Fibroblast of villous mesenchyme (primary cell): ENCODE measurements at regions not wholly inside any gene's neighbourhood (a gene's known extent, or its start where the extent isn't known, plus 50 kb on each side); places are given as distances from the start of the nearest gene placed in this dataset.

ENCODE experiments used
- DNase-seq: peaks from one replicate; pipeline ENCODE4 v3.0.0-alpha.2; 2010; ENCODE audit warnings: low read depth
- H3K4me3 ChIP-seq: 2 replicates; pipeline ENCODE4 v1.5.1; 2011; ENCODE audit warnings: low read depth, mild to moderate bottlenecking, low read length
- CTCF ChIP-seq: IDR thresholded peaks from 2 replicates; pipeline ENCODE4 v1.5.1; 2012; ENCODE audit warnings: low read depth, mild to moderate bottlenecking, low read length; ENCODE audit not compliant: insufficient read depth

GRCh38 chr13:67493835-67494234, 263.7 kb upstream of the PCDH9 start:
- TF ChIP-seq CTCF: no peak
- no peak for DNase-seq

GRCh38 chr13:67489016-67489415, 258.9 kb upstream of the PCDH9 start:
- DNase-seq: no peak
- TF ChIP-seq CTCF: no peak
- H3K4me3 ChIP-seq: no peak overlapping the region

More at GRCh38 chr13:67493835-67494234, 263.7 kb upstream of the PCDH9 start:
- H3K4me3 ChIP-seq: no peak overlapping the region

DNA sequence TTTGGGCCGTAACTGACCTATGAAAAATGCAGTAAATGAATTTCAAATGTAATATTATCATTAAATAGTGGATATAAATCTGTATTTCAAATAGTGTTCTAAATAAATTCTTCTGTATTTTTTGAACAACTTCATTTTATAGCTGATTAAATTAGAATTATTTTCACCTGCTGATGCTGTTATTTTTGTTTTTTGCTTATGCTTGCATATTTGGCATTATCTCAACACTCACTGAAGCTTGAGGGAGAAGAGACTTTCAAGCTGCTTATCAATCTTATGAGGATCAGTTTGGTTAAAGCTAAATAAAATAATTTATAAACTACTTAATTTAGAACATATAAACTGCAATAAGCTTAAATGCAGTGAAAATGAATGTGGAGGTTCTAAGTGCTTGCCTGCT, 251.3 kb upstream of the PCDH9 start:
- TF ChIP-seq CTCF: no peak
- H3K4me3 ChIP-seq: no peak overlapping the region
- no peak for DNase-seq

GRCh38 chr13:67474115-67474514, 244.0 kb upstream of the PCDH9 start:
- TF ChIP-seq CTCF: no peak
- no peak overlapping the region for H3K4me3 ChIP-seq
- DNase-seq: no peak

- no peak for TF ChIP-seq CTCF
- H3K4me3 ChIP-seq: no peak overlapping the region
- DNase-seq: no peak
Observed at GRCh38 chr13:67469623-67470022, 239.5 kb upstream of the PCDH9 start.

GRCh38 chr13:67466569-67466968, 236.4 kb upstream of the PCDH9 start:
- DNase-seq: no peak
- TF ChIP-seq CTCF: no peak
- no peak overlapping the region for H3K4me3 ChIP-seq

DNA sequence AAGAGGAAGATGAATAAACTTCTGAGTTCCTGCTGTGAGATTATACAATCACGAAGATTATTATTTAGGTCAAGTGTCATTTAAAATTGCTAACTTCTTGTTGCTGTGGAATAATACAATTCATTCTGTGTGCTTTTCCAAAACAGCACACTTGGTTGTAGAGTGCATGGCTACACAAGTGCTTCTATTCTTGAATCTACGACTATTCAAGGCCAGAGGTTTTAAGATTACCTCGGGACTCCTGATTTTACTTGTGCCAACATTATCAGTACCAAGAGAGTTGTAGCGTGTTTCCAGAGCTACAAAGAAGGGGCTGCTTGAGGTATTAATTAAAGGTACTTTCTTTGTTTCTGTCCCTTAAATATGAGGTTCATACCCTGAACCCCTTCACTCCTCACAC, 234.0 kb upstream of the PCDH9 start:
- no peak for TF ChIP-seq CTCF
- DNase-seq: no peak
- H3K4me3 ChIP-seq: no peak overlapping the region
